CD4-positive, alpha-beta T cell (primary cell): ENCODE measurements at regions not wholly inside any gene's neighbourhood (a gene's known extent, or its start where the extent isn't known, plus 50 kb on each side); places are given as distances from the start of the nearest gene placed in this dataset.

Experiments
- ATAC-seq: fragments of 200-7000 bp; cut with Tn5 transposase; one replicate; pipeline ENCODE4 v1.10.0; 2022; ENCODE audit warnings: mild to moderate bottlenecking; ENCODE audit not compliant: poor library complexity
- CTCF ChIA-PET: fragments of 350-600 bp; sonication (Branson Sonifier 250); formaldehyde crosslinking; loops from one replicate; lab custom pipeline; 2021; ENCODE audit warnings: antibody characterized with exemption, inconsistent platforms; lab: Charles Lee
- POLR2A ChIA-PET: fragments of 350-600 bp; sonication (Branson Sonifier 250); formaldehyde crosslinking; loops from one replicate; lab custom pipeline; 2021; ENCODE audit warnings: antibody characterized with exemption, inconsistent platforms; lab: Charles Lee
- DNase-seq, 14 experiments: peaks; one replicate each; pipeline ENCODE4 v3.0.0-alpha.2; 2013 to 2020; ENCODE audit warnings: mixed read lengths in 2 of 14
- H3K27ac ChIP-seq, 2 donors: one replicate each; pipeline versions ENCODE4 v1.5.1 to v1.7.0; 2013; ENCODE audit warnings: low read length in 2 of 2, low read depth in 1 of 2, mild to moderate bottlenecking in 1 of 2
- H3K27me3 ChIP-seq, 2 experiments: 1 replicate in 1 of 2; 2 replicates in 1 of 2; pipeline versions ENCODE4 v1.6.1 to v1.7.0; 2013; ENCODE audit warnings: low read length in 2 of 2, control low read depth in 1 of 2, mild to moderate bottlenecking in 1 of 2, moderate library complexity in 1 of 2; ENCODE audit not compliant: insufficient read depth in 2 of 2, control insufficient read depth in 1 of 2
- H3K36me3 ChIP-seq: one replicate; pipeline ENCODE4 v1.6.1; 2013; ENCODE audit warnings: low read length, control low read depth; ENCODE audit not compliant: insufficient read depth
- H3K4me1 ChIP-seq: one replicate; pipeline ENCODE4 v1.6.1; 2013; ENCODE audit warnings: low read length, control low read depth; ENCODE audit not compliant: insufficient read depth
- H3K4me3 ChIP-seq: one replicate; pipeline ENCODE4 v1.5.1; 2013; ENCODE audit warnings: mild to moderate bottlenecking, low read length, moderate library complexity
- H3K9me3 ChIP-seq, 2 experiments: 1 replicate in 1 of 2; 2 replicates in 1 of 2; pipeline versions ENCODE4 v1.6.1 to v1.7.0; 2013; ENCODE audit warnings: low read length in 2 of 2, mild to moderate bottlenecking in 2 of 2, control low read depth in 1 of 2, moderate library complexity in 1 of 2; ENCODE audit not compliant: control insufficient read depth in 1 of 2, insufficient read depth in 1 of 2
- H3K27ac Mint-ChIP-seq: one replicate; pipeline ENCODE4 v1.8.0; 2020; ENCODE audit warnings: mixed read lengths
- H3K27me3 Mint-ChIP-seq: one replicate; pipeline ENCODE4 v1.8.0; 2021; ENCODE audit warnings: mixed read lengths
- H3K36me3 Mint-ChIP-seq: one replicate; pipeline ENCODE4 v1.8.0; 2021; ENCODE audit warnings: low read depth, mixed read lengths
- H3K4me1 Mint-ChIP-seq: one replicate; pipeline ENCODE4 v1.8.0; 2021; ENCODE audit warnings: low read depth, mixed read lengths
- H3K4me3 Mint-ChIP-seq: one replicate; pipeline ENCODE4 v1.8.0; 2020; ENCODE audit warnings: mild to moderate bottlenecking, mixed read lengths
- H3K9me3 Mint-ChIP-seq: one replicate; pipeline ENCODE4 v1.8.0; 2020; ENCODE audit warnings: mixed read lengths
- intact Hi-C, 2 experiments: fragments of 100-400 bp; cut with DNase I in 1 of 2; cut with micrococcal nuclease in 1 of 2; formaldehyde crosslinking; loops; one replicate each; pipeline versions ENCODE4 v1.15.1 to v1.9.0; 2023 to 2025; cut with DNase I, micrococcal nuclease
- TF ChIP-seq, protein P1 (sequence below): fragments of 200-600 bp; IDR thresholded peaks from one replicate; pipeline ENCODE4 v1.8.0; 2022; ENCODE audit warnings: antibody characterized with exemption, mild to moderate bottlenecking

DNA sequence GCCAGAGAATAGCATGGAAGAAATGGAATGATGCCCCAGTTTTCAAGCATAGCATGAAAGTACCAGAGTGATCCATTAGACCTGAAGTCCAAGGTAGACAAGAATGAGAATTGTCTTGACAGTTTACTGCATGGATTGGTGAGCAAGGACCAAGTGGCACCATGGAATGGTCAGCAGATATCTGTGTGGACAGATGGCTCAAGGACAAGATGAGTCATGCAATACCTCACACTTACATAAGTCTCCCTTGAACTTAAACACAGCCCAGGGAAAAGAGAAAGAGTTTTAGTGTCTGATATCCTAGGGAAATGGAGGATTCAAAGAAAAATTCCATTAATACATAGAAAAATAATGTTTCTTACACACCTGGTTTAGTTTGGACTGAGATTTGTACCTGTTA, 195.2 kb downstream of the MRPL39 start:
- peaks cover 0 to 4% of the 10 kb centered on the region in 2 experiments for H3K9me3 ChIP-seq
- no peaks in the 10 kb centered on the region for H3K36me3 ChIP-seq
- H3K4me3 ChIP-seq: no peak overlapping the region
- H3K4me1 ChIP-seq: no peaks in the 10 kb centered on the region
- H3K4me3 Mint-ChIP-seq: no peak overlapping the region
- DNase-seq: no peak
- CTCF ChIA-PET: no interaction called here
- H3K27ac Mint-ChIP-seq: no peak overlapping the region
- no peaks in the 10 kb centered on the region for H3K27me3 ChIP-seq
- no peaks in the 10 kb centered on the region for H3K4me1 Mint-ChIP-seq
- TF ChIP-seq, protein P1, sequence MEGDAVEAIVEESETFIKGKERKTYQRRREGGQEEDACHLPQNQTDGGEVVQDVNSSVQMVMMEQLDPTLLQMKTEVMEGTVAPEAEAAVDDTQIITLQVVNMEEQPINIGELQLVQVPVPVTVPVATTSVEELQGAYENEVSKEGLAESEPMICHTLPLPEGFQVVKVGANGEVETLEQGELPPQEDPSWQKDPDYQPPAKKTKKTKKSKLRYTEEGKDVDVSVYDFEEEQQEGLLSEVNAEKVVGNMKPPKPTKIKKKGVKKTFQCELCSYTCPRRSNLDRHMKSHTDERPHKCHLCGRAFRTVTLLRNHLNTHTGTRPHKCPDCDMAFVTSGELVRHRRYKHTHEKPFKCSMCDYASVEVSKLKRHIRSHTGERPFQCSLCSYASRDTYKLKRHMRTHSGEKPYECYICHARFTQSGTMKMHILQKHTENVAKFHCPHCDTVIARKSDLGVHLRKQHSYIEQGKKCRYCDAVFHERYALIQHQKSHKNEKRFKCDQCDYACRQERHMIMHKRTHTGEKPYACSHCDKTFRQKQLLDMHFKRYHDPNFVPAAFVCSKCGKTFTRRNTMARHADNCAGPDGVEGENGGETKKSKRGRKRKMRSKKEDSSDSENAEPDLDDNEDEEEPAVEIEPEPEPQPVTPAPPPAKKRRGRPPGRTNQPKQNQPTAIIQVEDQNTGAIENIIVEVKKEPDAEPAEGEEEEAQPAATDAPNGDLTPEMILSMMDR: no peak
- H3K27ac ChIP-seq: no peak overlapping the region
- POLR2A ChIA-PET: no interaction called here
- H3K36me3 Mint-ChIP-seq: no peaks in the 10 kb centered on the region
- H3K27me3 Mint-ChIP-seq: no peaks in the 10 kb centered on the region
- no peaks in the 10 kb centered on the region for H3K9me3 Mint-ChIP-seq
- intact Hi-C loops: no loop called here
- ATAC-seq: no peak

- H3K27ac Mint-ChIP-seq: no peak overlapping the region
- TF ChIP-seq, protein P1: no peak
- H3K27me3 Mint-ChIP-seq: no peaks in the 10 kb centered on the region
- ChIA-PET POLR2A (no interaction called here), CTCF (no interaction called here)
- no peaks in the 10 kb centered on the region for H3K36me3 ChIP-seq
- H3K4me1 ChIP-seq: no peaks in the 10 kb centered on the region
- no peaks in the 10 kb centered on the region for H3K27me3 ChIP-seq
- H3K36me3 Mint-ChIP-seq: no peaks in the 10 kb centered on the region
- H3K4me3 Mint-ChIP-seq: no peak overlapping the region
- no peaks in the 10 kb centered on the region for H3K9me3 Mint-ChIP-seq
- DNase-seq (no peak), ATAC-seq (no peak)
- no peak overlapping the region for H3K27ac ChIP-seq
- intact Hi-C loops: no loop called here
- no peak overlapping the region for H3K4me3 ChIP-seq
- peaks cover 0 to 4% of the 10 kb centered on the region in 2 experiments for H3K9me3 ChIP-seq
- no peaks in the 10 kb centered on the region for H3K4me1 Mint-ChIP-seq
Measured at GRCh38 chr21:25409978-25410377, 197.3 kb downstream of the MRPL39 start.

- ChIA-PET CTCF (no interaction called here), POLR2A (no interaction called here)
- Mint-ChIP-seq H3K36me3 (no peaks in the 10 kb centered on the region), H3K27ac (no peak overlapping the region), H3K27me3 (no peaks in the 10 kb centered on the region), H3K4me1 (no peaks in the 10 kb centered on the region), H3K9me3 (no peaks in the 10 kb centered on the region), H3K4me3 (no peak overlapping the region)
- Histone ChIP-seq H3K27ac (no peak overlapping the region), H3K9me3 (no peaks in the 10 kb centered on the region), H3K4me3 (no peak overlapping the region), H3K36me3 (no peaks in the 10 kb centered on the region), H3K4me1 (no peaks in the 10 kb centered on the region), H3K27me3 (no peaks in the 10 kb centered on the region)
- DNase-seq (no peak), ATAC-seq (no peak)
- intact Hi-C loops: no loop called here
- TF ChIP-seq, protein P1: no peak
Measured at GRCh38 chr21:25408666-25409065, 198.6 kb downstream of the MRPL39 start.
